Upper lobe of right lung (tissue), 1 donor: ENCODE measurements at regions not wholly inside any gene's neighbourhood (a gene's known extent, or its start where the extent isn't known, plus 50 kb on each side); places are given as distances from the start of the nearest gene placed in this dataset.

Source experiments
- ATAC-seq: fragments of 200-7000 bp; cut with Tn5 transposase; one replicate; pipeline ENCODE4 v1.9.1; 2020; ENCODE audit warnings: mild to moderate bottlenecking, moderate library complexity
- DNase-seq: peaks from one replicate; pipeline ENCODE4 v3.0.0-alpha.2; 2020
- H3K27ac ChIP-seq: fragments of 200-600 bp; one replicate; pipeline ENCODE4 v1.8.0; 2022
- H3K27me3 ChIP-seq: fragments of 200-600 bp; one replicate; pipeline ENCODE4 v1.8.0; 2022; ENCODE audit warnings: mild to moderate bottlenecking
- H3K36me3 ChIP-seq: fragments of 200-600 bp; one replicate; pipeline ENCODE4 v1.8.0; 2022
- H3K4me1 ChIP-seq: fragments of 200-600 bp; one replicate; pipeline ENCODE4 v1.8.0; 2022
- H3K4me3 ChIP-seq: fragments of 200-600 bp; one replicate; pipeline ENCODE4 v1.8.0; 2022; ENCODE audit warnings: mild to moderate bottlenecking
- H3K9me3 ChIP-seq: fragments of 200-600 bp; one replicate; pipeline ENCODE4 v1.8.0; 2022
- CTCF ChIP-seq: fragments of 200-600 bp; IDR thresholded peaks from one replicate; pipeline ENCODE4 v1.8.0; 2022; ENCODE audit warnings: antibody characterized with exemption
- intact Hi-C: fragments of 100-400 bp; cut with DNase I; formaldehyde crosslinking; loops from one replicate; pipeline ENCODE4 v1.11.0; 2022
- donor health status: DM: no; HTN: yes; CAD: no; lungs with severe emphysema.

- no peaks in the 10 kb centered on the region for H3K9me3 ChIP-seq
- no peaks in the 10 kb centered on the region for H3K36me3 ChIP-seq
- no peaks in the 10 kb centered on the region for H3K4me1 ChIP-seq
- TF ChIP-seq CTCF, result no peak
- H3K27ac ChIP-seq, result no peak overlapping the region
- no peak overlapping the region for H3K4me3 ChIP-seq
- intact Hi-C loops, result no loop called here
- no peaks in the 10 kb centered on the region for H3K27me3 ChIP-seq
- no peak for ATAC-seq
- no peak for DNase-seq
Observed at GRCh38 chr12:103097496-103097895, 140.0 kb downstream of the ASCL1 start.

- DNase-seq, result no peak
Observed at GRCh38 chr12:103100257-103100831, 142.9 kb downstream of the ASCL1 start.

GRCh38 chr12:103102225-103102744 lies 144.8 kb downstream of the ASCL1 start:
- intact Hi-C loops, result no loop called here
- no peak overlapping the region for H3K4me3 ChIP-seq
- H3K36me3 ChIP-seq, result no peaks in the 10 kb centered on the region
- TF ChIP-seq CTCF, result no peak
- no peak overlapping the region for H3K27ac ChIP-seq
- DNase-seq (no peak), ATAC-seq (no peak)
- no peaks in the 10 kb centered on the region for H3K9me3 ChIP-seq
- H3K27me3 ChIP-seq, result no peaks in the 10 kb centered on the region
- H3K4me1 ChIP-seq, result no peaks in the 10 kb centered on the region

More at GRCh38 chr12:103100257-103100831, 142.9 kb downstream of the ASCL1 start:
- Histone ChIP-seq H3K36me3 (no peaks in the 10 kb centered on the region), H3K27me3 (no peaks in the 10 kb centered on the region), H3K9me3 (no peaks in the 10 kb centered on the region), H3K27ac (no peak overlapping the region), H3K4me3 (no peak overlapping the region), H3K4me1 (no peaks in the 10 kb centered on the region)
- no peak for ATAC-seq
- intact Hi-C loops, result no loop called here
- TF ChIP-seq CTCF, result no peak

GRCh38 chr12:103105971-103106597 lies 148.6 kb downstream of the ASCL1 start:
- no peak overlapping the region for H3K4me3 ChIP-seq
- intact Hi-C loops, result no loop called here

GRCh38 chr12:103109861-103110260 lies 152.4 kb downstream of the ASCL1 start:
- Histone ChIP-seq H3K4me1 (no peaks in the 10 kb centered on the region), H3K4me3 (no peak overlapping the region), H3K9me3 (no peaks in the 10 kb centered on the region), H3K36me3 (no peaks in the 10 kb centered on the region), H3K27me3 (no peaks in the 10 kb centered on the region), H3K27ac (no peak overlapping the region)
- intact Hi-C loops, result no loop called here
- ATAC-seq (no peak), DNase-seq (no peak)
- TF ChIP-seq CTCF, result no peak

More at GRCh38 chr12:103105971-103106597, 148.6 kb downstream of the ASCL1 start:
- DNase-seq, result no peak
- TF ChIP-seq CTCF, result no peak
- Histone ChIP-seq H3K9me3 (no peaks in the 10 kb centered on the region), H3K4me1 (no peaks in the 10 kb centered on the region), H3K36me3 (no peaks in the 10 kb centered on the region), H3K27ac (no peak overlapping the region), H3K27me3 (no peaks in the 10 kb centered on the region)
- no peak for ATAC-seq
